T-helper 2 cell (primary cell): ENCODE measurements at regions not wholly inside any gene's neighbourhood (a gene's known extent, or its start where the extent isn't known, plus 50 kb on each side); places are given as distances from the start of the nearest gene placed in this dataset.
A peak's percentile ranks its signal among the peaks of the same experiment; 100 is the strongest.

Source experiments
- DNase-seq, 5 experiments: peaks; one replicate each; pipeline versions ENCODE4 v3.0.0 to v3.0.0-alpha.2; 2012 to 2022

- DNase-seq = no peak
These were observed 389.1 kb downstream of the ENC1 start for GRCh38 chr5:74251141-74252035.

- no peak for DNase-seq
These were observed 390.0 kb downstream of the ENC1 start for GRCh38 chr5:74250304-74251102.

DNA sequence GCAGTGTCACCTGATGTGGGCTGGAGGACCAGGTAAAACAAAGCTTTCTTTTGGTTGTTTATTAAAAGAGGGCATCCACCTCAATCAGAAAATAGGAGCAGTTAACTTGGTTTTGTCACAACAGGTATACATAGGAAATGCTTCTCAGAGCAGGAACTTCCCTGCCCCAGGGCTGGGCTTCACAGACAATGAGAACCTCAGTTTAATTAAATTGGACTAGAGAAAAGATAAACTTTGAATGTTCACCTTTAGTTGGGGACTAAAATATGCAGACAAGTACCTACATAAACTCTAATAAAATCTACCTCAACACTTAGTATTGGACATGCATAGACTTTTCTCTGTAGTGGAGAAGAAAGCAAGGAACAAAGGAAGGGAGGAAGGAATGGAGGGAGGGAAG, 392.0 kb downstream of the ENC1 start:
- DNase-seq = no peak

- no peak for DNase-seq
These were observed 396.1 kb downstream of the ENC1 start for GRCh38 chr5:74244406-74244805.

DNA sequence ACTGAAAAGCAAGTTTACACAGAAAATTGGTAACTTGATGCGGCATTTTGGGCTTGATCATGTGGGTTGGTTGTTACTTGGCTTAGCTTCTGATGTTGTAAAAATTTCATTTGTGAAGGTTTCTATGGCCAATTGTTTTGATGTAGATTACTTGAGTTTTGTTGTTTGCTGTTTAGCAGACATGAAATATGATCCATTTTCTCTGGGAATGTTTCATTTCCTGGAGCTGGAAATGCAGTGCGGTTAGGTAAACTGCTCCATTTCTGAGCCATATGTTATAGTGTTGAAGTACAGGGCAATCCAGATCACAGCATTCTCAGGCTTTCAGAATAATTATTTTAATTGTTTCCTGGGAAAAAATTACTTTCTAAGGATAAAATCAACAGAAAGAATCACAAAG, 396.9 kb downstream of the ENC1 start:
- DNase-seq = no peak

GRCh38 chr5:74242516-74242915, 398.0 kb downstream of the ENC1 start:
- no peak for DNase-seq

- no peak for DNase-seq
These were observed 398.8 kb downstream of the ENC1 start for GRCh38 chr5:74241751-74242140.

DNA sequence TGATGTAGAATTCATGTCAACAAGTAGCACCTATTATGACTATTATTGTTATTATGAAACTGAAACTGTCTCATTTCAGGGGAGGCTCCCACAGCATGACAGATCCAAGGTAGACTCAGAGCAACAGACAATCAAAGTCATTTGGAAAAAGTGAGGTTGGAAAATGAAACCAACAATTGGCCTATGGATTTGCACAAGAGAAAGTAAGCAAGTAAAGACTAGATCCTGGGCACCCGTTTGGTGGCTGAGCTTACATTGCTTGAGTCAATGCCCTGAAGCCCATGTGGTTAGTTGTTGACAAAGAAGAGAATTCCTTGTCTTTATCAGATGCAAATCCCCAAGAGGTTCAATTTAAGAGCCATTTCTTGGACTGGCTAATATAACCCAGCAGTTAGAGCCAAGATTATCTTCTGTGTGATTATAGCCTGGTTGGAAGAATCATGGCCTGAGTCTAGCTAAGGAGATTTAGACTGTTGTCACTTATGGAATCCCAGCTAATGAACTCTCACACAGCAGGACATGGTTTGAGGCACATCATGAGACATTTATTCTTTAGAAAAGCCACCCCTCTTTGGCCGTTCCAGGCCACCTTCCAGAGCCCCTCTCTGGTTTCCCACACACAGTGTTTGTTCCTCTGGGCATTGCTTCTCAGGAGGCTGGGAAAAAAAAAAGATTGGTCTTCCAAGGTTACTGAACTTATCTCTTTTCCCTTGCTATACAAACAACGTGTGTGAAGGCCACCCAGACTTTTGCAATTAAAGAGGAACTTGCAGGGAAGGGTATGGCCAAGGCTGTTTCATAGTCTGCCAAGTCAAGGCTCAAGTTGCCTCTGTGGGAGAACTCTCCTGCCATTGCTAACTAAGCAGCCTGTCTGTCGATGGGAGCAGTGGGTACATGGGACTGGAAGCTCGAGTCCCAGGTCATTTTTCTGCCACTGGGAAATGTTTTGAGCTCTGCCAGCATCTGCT, 399.5 kb downstream of the ENC1 start:
- peak in 1 of 5 experiments; percentile 36 for DNase-seq

GRCh38 chr5:74239261-74239660, 401.3 kb downstream of the ENC1 start:
- DNase-seq = no peak

GRCh38 chr5:74237571-74238145, 402.9 kb downstream of the ENC1 start:
- DNase-seq = no peak

GRCh38 chr5:74235552-74235951, 405.0 kb downstream of the ENC1 start:
- no peak for DNase-seq

GRCh38 chr5:74233571-74233970, 407.0 kb downstream of the ENC1 start:
- DNase-seq = no peak

GRCh38 chr5:74233091-74233490, 407.4 kb downstream of the ENC1 start:
- no peak for DNase-seq

GRCh38 chr5:74232276-74232675, 408.3 kb downstream of the ENC1 start:
- DNase-seq = no peak

GRCh38 chr5:74231697-74232096, 408.8 kb downstream of the ENC1 start:
- no peak for DNase-seq

DNA sequence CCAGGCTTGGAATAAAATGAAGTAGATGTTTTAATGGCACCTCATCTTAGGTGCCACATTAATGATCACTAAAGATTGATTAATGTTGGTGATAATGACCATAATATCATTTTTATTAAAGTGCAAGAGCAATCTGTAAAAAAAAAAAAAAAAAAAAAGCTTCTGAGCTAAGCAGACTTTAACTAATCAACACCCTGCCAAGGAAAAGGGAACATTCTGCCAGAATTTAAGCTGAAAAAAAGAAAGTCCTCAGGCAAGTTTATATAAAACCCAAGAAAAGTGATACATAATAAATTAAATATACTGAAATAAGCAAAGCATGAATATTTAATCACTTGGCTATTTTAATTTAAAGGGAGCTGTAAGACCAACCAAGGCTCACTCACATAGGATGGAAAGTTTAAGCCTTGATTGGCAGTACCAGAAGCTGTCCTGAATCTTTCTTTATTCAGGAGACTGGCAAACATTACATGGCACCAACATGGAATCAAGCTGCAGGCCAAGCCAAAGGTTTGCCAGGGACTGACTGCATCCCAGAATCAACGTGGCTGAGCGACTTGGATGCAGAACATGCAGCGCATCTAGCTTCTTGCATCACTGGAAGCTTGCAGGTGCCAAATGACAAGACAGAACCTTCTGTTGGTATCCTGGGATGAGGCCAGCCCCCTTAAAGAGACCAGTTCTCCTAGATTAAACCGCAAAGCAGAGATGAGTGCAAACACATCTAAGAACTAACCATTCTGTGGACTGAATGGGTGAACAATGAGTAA, 413.6 kb downstream of the ENC1 start:
- DNase-seq = no peak

DNA sequence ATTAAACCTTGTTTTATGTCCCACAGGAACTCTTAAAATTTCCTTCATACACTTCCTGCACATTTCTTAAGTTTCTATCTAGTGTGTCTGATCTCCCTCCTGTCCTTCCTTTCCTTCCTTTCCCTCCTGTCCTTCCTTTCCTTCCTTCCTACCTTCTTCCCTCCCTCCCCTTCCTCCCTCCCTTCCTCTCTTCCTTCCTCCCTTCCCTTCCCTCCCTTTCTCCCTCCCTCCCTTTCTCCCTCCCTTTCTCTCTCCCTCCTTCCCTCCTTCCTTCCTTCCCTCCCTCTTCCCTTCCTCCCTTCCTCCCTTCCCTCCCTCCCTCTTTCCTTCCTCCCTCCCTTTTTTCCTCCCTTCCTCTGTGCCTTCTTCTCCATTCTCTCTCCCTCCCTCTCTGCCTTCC, 414.9 kb downstream of the ENC1 start:
- DNase-seq = no peak

GRCh38 chr5:74224331-74224730, 416.2 kb downstream of the ENC1 start:
- DNase-seq = no peak

DNA sequence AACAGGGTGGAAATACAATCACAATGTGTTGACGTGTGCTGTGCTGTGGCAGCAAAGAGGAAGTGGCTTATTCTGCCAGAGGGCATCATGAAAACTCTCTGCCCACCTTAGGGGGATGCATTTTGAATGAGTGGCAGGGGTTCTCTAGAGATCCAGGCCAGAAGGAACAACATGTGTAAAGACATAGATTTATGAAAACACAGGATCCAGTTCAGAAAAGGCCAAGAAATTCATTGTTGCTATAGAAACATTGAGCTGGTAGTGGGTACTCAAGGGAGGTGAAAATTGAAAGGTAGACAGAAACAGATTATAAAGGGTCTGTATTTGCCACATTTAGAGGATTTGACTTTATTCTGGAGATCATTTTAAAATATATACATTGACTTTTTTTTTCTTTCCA, 417.7 kb downstream of the ENC1 start:
- no peak for DNase-seq

- no peak for DNase-seq
These were observed 419.1 kb downstream of the ENC1 start for GRCh38 chr5:74221413-74221812.

- no peak for DNase-seq
These were observed 424.5 kb downstream of the ENC1 start for GRCh38 chr5:74216012-74216411.

DNA sequence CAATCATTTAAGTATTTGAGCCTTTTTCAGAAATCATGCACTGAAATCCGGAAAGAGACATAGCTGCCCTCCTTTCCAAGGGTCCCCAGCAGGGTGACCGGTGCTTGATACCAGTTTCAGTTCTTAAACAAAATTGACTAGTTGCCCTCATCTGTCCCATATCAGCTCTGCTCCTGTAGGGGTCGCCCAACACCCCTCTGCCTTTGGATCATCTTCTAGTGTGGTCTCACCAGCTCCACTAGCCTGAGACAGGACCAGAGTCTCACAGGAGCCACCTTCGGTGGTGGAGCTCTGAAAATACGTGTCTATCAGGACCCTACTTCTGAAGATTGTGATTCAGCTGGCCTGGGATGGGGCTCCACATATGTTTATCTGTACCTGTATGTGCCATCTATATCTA, 428.2 kb downstream of the ENC1 start:
- DNase-seq = no peak
